GM23248 (cell line): ENCODE measurements at regions not wholly inside any gene's neighbourhood (a gene's known extent, or its start where the extent isn't known, plus 50 kb on each side); places are given as distances from the start of the nearest gene placed in this dataset.

ENCODE experiments used
- EZH2 ChIP-seq: fragments of 200-600 bp; sonication (generic); IDR thresholded peaks from 2 replicates; pipeline ENCODE4 v1.6.1; 2018; ENCODE audit warnings: antibody characterized with exemption, mild to moderate bottlenecking; ENCODE audit not compliant: insufficient read depth, poor library complexity, severe bottlenecking
- EZH2phosphoT487 ChIP-seq: fragments of 200-600 bp; sonication (generic); IDR thresholded peaks from 2 replicates; pipeline ENCODE4 v1.6.1; 2018; ENCODE audit warnings: antibody characterized with exemption, moderate library complexity, mild to moderate bottlenecking, low read depth; ENCODE audit not compliant: insufficient read depth

GRCh38 chr1:194056169-194056568 lies 869.8 kb upstream of the B3GALT2 start:
- no peak for TF ChIP-seq EZH2phosphoT487
- TF ChIP-seq EZH2: no peak
